NCI-H2107 treated with DMSO at 0.1 percent for 48 hours (cell line): ENCODE measurements at regions not wholly inside any gene's neighbourhood (a gene's known extent, or its start where the extent isn't known, plus 50 kb on each side); places are given as distances from the start of the nearest gene placed in this dataset.

ENCODE experiments used
- DNase-seq: peaks from one replicate; lab custom pipeline; 2025; ENCODE audit not compliant: unreplicated experiment; lab: John Stamatoyannopoulos, UW

DNA sequence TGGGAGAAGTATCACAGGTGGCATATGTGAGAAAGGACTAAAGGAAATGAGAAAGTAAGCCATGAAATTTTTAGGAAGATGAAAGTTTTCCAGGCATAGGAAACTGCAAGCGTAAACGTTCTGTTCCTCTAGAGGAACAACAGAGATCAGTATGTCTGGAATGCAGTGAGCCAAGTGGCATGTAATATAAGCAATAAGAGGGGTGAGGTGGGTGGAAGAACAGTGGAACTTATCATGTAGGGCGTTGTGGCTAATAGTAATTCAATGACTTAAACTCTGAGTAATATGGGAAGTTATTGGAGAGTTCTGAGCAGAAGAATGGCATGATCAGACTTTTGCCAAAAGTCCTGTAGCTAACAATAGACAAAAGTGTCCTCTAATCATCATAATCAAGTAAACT is 902.9 kb downstream of the EPHA3 start:
- no peak for DNase-seq

DNA sequence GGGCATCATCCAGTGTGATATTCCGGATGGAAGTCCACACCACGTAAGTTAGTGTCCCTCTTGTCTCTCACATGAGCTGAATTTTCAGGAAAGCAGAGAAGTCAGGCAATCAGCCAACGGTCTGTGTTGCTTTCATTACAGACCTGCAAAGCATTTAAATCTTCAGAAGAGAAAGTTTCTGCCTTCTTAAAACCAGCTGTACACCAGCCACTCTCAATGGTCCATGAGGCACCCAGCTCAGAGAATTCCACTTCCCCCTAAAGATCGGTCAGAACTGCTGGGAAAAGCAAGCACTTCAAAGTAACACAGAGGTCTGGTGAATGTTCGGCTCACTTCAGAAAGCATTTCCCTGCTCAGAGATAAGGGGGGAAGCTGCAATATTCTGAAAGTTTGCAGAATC is 903.7 kb downstream of the EPHA3 start:
- DNase-seq = no peak

DNA sequence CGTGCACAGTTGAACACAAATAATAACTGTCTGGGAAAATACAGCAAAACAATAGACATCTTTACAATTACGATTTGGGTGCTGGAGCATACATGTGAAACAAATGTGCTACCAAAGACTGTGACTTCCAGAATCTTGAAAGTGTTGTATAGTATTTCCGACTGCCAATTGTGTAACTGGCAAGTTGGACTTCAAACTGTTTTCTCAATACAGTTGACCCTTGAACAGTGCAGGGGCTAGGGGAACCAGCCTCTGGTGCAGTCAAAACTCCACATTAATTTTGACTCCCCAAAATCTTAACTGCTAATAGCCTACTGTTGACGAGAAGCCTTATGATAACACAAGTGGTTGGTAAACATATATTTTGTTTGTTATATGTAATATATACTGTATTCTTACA is 904.2 kb downstream of the EPHA3 start:
- DNase-seq = no peak

DNA sequence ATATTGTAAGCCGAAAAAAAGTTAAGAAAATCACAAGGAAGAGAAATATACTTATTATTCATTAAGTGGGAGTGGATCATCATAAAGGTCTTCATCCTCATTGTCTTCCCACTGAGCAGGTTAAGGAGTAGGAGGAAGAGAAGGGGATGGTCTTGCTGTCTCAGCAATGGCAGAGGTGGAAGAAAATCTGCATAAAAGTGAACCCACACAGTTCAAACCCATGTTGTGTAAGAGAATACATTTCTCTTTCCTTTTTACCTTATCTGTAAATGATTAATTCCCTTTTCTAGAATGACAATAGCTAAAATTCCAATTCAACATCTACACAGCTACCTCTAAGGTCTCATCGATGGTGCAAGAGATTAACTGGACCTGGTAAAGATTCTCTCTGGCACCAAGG is 904.6 kb downstream of the EPHA3 start:
- DNase-seq = no peak

DNA sequence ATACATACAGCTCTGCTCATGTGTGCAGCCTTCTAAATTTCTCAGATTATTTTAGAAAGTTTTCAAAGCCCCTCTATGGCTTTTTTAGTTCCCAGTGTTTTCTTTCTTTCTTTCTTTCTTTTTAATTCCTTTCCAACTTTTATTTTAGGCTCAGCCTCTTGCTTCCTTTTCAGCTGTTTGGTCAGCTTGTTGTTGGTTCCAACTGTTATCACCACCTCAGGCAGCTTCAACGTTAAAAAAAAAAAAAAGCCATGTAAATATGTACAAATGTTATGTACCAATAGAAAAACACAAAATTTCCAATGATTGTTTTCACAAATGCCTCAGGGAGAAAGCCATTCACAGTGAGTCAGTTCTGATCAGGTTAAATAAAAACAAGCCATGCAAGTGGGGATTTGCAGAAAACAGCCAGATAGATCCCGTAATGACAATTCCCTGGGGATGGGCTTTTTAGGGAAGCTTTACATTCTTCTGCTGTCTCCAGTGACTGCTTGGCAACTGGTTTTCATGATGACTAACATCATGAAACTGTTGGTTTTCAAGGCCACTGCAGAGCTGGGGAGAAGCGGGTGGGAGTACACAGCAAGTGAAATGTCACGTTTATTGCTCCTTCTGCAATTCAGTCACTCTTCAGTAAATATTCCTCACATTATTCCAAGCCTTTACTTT is 908.4 kb downstream of the EPHA3 start:
- no peak for DNase-seq

DNA sequence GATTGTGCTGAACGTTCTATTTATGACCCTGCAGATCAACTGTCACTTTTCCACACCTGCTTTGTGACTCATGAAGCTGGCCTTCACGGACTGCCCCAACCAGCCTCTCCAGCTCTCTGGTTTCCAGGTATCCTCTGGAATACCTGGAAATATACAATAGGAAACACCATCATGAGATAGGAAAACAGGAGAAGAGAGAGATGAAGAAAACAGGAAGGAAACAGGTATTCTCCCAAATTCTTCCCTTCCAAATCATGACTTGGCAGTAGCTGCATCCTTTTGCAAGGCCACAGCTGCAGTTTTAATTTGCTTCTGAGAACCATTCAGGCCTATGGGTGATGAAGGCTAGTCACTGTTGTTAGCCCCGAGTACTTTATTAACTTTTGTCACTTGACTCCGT is 909.1 kb downstream of the EPHA3 start:
- no peak for DNase-seq

DNA sequence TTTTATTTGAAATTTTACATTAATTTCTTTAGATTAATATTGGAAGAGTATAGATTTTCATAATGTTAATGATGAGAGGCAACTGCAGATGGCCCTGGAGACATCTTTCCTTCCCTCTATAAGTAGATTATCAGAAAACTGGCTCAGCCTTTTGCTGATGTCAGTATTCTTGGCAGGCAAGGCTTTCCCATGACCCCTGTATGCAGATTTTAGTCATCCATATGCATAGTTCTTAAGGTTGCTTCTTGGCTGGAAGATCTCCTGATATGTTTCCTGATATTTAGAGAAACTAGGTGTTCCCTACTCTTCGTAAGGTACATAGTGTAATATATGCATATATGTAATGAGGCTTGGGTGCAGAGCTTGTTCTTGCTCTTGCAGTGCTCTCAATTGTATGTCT is 911.4 kb downstream of the EPHA3 start:
- no peak for DNase-seq

DNA sequence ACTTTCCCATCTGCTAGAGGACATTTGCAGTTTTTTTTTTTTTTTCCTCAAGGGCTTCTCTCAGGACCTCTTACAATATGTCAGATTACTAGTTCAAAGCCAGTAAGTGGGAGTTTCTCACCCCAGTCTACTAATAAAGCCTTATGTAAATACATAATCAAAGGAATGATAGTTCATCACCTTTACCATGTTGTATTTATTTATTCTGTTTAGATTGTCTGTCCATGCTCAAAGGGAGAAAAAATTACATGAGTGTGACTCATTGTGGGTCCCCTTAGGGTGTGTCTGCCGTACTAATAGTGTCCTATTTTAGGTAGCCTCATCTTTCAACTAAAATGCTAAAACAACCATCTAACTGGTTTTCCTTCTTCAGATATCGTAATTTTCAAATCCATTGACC is 917.6 kb downstream of the EPHA3 start:
- DNase-seq = no peak

DNA sequence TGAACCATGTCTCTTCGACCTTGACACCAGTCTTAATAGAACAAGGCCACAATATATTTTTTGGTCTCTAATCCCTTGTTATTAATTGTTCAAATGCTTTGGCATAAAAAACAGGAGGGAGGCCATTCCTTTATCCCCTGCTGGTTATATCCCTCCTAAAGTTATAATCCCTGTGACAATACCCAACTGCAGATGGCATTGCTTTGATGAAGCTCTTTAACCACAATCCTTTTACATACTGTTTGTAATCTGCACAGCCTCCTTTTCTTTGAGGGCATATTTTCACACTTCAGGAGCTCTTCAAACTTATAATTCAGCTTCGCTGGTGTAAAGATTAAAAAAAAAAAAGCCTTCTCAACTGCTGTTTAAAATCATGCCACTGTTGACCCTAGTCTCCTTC is 919.0 kb downstream of the EPHA3 start:
- DNase-seq = no peak

DNA sequence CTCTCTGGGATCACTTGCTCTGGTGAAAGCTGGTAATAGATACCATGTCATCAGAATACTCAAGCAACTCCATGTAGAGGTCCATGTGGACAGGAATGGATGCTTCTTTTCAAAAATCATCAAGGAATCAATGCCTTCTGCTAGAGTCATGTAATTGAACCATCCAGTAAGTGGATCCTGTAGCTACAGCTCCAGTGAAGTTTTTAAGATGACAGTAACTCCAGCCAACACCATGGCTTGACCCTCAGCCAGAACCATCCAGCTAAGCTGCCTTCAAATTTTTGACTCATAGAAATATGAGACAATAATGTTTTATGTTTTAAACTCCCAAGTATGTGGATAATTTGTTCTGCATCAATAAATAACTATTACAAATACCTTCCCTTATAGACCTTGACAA is 923.7 kb downstream of the EPHA3 start:
- no peak for DNase-seq

DNA sequence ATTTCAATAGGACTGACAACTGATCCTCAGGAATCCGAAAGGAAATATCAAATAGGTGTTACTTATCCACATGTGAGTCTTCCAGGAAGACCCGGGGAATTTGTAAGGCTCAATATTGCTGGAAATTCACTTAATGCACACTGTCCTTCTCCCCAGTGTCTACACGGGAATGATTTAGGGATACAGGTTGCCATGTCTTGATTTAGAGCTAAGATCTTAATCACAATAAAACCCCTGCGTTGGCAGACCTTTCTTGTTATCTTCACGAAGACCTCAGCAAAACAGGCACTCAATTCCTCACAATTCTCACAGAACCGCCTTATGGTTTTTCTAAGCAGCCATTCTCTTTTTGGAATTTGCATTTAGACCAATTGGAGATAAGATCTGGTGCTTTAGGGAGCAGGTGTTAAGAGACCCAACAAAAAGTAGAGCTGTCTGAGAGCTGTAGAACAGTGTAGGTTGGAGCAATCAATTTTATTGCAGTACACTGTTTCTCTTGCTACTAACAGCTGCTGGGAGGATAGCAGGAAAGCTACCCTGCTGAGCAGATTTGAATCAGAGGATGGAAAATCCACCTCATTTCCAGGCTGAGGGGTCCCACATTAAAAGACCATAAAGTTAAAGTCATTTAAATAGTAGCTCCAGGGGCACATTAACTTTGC is 925.7 kb downstream of the EPHA3 start:
- DNase-seq = peak; percentile 12

DNA sequence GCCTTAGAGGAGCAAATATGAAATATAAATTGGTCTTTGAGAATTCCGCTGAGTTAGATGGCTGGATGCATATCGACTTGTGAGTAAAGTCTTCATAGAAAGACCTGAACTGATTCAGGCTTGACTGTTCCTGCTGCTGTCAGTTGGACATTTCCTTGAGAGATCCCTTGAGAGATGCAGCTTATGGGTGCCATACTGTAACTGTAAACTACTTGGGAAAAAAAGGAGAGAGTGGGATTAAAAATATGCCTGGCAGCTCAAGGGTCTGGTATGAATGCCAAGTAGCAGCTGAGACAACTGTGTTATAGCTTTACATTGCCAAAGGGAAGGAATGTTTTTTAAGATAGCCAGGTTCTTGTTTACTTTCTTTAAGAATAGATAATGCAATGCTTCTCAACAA is 926.6 kb downstream of the EPHA3 start:
- no peak for DNase-seq

DNA sequence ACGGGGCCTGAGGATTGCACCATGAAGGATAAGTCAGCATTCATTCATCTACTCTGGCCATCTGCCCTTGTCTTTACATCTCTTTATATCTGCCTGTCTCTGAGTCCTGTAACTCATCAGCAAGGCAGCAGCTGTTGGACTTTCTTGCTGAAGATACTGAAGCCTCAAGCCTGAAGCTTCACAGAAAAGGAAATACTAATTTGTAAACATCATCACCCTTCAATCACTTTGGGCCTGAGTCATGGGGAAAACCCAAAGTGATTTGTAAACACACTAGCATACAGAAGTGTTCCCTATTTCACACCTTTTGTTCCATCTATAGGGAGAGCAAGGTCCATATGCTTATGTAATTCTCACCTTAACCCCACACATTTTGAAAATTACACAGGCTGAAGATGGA is 928.2 kb downstream of the EPHA3 start:
- no peak for DNase-seq

DNA sequence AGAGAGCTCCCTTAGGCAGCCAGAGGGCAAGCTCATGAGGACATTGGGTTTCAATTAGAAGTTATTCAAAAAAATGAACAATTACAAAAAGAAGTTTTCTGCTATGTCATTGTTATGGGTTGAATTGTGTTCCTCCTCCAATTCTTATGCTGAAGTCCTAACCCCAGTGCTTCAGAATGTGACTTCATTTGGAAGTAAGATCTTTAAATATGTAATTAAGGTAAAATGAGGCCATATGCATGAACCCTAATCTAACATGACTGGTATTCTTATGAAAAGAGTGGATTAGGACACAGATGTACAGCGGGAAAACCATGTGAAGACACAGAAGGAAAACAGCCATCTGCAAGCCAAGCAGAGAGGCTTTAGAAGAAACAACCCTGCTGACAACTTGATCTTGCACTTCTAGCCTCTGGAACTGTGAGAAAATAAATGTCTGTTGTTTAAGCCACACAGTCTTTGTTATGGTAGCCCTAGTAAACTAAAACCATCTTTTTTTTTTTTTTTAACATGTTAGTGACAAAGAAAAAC is 929.6 kb downstream of the EPHA3 start:
- no peak for DNase-seq

DNA sequence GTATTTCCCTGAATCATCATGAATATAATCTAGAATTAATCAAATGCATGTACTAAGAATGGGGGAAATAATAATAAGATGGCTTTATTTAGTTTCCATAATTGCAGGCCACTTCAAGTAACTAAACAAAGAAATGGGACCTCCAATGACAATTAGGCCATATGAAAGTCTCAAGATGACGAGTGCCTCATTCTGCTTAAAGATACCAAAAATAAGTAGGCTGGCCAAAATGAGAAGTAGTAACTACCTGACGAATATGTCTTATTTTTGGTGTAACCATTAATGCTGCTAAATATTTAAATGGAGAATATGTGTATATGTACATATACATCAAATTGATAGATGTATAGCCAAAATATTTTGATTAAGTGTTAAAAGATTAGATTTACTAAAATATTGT is 932.6 kb downstream of the EPHA3 start:
- DNase-seq = no peak

DNA sequence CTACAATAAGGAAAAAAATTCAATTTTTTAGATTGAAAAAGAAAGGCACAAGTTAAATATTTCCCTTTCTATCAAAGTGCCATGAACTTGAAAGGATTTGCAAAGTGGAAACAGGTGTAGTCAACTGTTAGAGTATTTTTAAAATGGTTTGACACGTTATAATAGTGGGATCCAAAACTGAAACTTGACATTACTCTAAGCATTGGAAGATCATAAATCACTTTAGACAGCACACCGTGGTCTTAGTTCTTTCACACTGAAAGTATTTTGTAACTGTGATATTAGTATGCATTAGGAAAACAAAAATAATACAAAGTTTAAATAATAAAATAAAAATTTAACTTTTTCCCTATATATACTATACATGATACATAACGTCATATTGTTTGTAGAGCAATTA is 933.1 kb downstream of the EPHA3 start:
- DNase-seq = no peak

DNA sequence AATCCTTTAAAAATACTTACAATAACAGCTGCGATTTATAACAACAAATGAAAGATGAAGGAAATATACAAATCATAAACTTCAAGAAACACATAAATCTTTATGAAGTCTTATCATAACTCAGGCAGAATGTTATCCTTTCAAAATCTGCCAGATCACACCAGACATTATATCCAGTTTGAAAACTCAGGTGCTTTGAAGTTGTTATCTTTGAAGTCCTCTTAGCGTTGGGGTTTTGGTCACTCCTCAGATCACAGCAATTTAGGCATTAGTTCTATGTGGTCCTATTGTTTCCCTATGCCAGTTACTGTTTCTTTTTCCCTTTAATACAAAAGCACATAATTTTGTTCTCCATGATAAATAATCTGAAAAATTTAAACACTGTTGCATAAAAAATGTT is 934.6 kb downstream of the EPHA3 start:
- no peak for DNase-seq

DNA sequence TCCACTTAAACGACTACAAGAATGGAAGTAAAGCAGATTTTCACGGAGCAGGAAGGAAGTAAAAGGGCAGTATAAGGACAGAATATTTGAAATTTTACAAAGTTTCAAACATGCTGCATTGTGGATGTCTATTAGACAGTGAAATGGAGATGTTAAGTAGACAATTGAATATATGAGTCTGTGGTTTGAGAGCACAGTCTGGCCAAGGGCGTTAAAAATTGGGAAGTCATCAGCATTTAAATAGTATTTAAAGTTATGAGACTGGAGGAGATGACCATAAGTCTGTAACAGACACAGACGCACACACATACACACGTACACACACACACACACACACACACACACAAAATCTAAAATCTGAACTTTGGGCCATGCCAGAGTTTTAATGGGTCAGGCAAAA is 935.9 kb downstream of the EPHA3 start:
- DNase-seq = no peak

DNA sequence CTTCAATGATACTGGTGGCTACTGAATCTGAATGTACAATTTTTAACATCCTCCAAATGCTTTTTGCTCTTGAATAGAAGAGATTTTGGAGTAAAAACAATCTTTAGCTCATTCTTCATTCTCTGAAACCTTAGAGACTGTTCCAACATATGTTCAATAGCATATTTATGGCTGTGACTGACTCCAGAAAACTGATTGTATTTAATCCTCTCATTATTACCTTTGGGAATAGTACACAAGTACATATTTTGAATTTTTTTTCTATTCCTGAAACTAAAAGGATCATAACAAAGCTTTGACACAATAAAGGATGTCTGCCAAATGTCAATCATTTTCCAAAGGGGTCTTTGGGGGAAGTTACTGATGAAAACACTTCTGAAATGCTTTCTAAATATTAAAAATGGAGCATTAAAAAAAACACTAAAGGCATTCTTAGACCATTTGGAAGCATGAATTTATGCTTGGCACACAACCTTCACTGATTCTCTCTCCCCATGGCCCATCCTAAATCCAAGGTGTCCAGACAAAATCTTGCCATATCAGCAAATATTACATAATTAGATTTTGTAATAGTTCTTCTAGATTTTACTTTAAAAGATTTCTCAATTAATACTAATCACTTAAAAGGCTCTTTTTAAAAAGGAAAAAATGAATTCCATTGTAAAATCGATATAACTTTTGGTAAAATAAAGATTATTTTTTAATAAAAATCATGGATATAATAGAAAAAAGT is 936.8 kb downstream of the EPHA3 start:
- no peak for DNase-seq

DNA sequence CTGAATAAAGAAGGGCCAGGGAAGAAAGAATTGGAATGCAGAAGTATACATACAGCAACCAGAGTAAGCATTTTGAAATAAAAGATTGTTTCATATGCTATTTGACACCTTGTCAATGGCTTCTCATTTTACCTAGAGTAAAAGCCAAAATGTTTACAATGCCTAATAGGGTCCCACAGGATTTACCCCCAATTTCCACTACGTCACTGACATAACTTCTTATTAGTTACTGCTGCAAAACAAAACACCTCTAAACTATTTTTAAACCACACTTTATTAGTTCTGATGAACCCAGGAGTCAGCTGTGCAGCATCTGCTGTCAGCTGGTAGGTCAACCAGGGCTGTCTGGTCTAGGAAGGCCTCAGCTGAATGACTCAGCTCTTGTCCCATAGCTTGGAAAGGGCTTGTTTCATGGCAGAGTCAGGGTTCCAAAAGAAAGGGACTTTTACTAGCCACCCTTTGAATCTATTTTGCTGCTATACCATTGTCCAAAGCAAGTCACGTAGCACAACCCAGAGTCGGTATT is 945.1 kb downstream of the EPHA3 start:
- DNase-seq = no peak

DNA sequence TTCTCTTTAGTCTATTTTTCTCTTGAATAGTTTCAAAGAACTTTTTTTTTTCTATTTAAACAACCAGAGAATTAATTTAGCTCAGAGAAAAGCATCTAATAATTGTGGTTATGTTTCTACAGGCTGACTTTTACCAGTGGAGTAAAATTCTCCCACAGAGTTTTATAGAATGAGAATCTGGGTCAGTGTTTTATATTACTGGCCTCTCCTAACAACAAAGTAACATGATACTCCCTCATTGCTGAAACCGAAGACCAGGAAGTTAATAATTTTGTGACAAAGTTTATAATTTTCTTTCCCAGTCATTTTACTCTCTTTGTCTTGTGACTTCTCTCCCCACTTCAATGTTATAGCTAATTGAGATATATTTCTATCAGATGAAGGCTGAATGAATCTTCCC is 946.9 kb downstream of the EPHA3 start:
- no peak for DNase-seq

DNA sequence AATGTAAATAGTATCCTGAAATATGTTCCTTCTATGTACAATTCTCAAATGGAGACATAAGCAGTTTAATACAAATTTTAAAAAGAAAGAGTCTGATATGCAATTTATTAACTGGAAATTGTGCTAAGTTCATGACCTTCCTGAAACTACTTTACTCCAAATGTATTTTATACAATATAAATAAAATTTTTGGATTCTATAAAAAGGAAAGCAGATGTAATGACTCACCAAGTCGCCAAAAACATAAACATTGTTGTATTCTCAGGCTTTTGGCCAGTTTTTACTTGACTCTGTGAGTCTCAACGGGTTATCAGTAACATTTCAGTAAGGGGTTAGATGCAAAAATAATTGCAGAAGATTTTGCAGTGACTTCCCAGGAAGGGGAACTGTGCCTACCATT is 948.2 kb downstream of the EPHA3 start:
- no peak for DNase-seq
